ENCODE measurements at regions not wholly inside any gene's neighbourhood (a gene's known extent, or its start where the extent isn't known, plus 50 kb on each side); places are given as distances from the start of the nearest gene placed in this dataset.

- no peak for FAIRE-seq
Measured at GRCh38 chr10:107230887-107231286, 66.4 kb upstream of the SORCS1 start.

- FAIRE-seq = no peak
Measured at GRCh38 chr10:107215681-107216080, 51.2 kb upstream of the SORCS1 start.

Measured in islet of Langerhans (tissue), 1 donor.